M059J (cell line): ENCODE measurements at regions not wholly inside any gene's neighbourhood (a gene's known extent, or its start where the extent isn't known, plus 50 kb on each side); places are given as distances from the start of the nearest gene placed in this dataset.
A peak's percentile ranks its signal among the peaks of the same experiment; 100 is the strongest.

Experiments used
- DNase-seq: peaks from one replicate; pipeline ENCODE4 v3.0.0-alpha.2; 2012; ENCODE audit warnings: low read depth

- no peak for DNase-seq
Measured at GRCh38 chr1:207971331-207972219, 60.6 kb upstream of the CD34 start.

- DNase-seq = no peak
Measured at GRCh38 chr1:207970329-207971233, 59.7 kb upstream of the CD34 start.

DNA sequence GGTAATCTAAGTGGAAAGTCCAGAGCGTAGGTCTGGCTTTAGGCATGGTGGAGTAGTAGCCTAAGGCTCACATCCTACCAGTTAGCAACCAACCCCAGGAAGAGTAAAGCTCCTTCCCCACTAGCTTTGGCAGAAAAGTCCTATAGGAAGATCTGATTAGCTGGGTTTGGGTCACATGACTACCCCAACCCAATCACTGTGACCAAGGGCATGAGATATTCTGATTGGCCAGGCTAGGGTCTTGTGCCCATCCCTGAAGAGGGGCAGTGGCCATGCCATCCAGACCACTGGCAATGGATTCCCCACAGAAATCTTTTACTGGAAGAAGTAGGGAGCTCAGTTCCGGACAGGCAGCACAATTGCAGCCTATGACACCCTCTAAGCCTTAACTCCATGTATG, 58.6 kb upstream of the CD34 start:
- DNase-seq = no peak

DNA sequence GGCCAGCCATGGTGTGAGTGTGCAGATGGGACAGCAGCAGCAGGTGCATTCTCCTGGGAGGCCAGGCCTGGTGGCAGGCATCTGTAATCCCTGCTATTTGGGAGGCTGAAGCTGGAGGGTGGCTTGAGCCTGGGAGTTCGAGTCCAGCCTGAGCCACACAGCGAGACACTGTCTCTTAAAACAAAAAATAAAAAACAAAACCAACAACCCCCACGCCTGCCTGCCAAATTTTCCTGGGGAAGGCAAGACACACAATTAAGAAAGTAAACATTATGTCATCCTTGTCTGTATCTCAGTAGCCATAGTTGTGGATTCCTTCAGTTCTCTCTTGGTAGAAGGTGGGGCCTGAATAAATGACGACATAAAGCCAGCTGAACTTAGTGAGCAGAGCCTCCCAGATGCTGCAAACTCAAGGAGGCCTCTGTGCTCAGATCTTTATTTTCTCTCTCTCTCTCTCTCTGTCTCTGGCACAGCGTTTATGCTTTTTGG, 57.6 kb upstream of the CD34 start:
- DNase-seq = no peak

- DNase-seq = no peak
Measured at GRCh38 chr1:207967703-207968102, 56.8 kb upstream of the CD34 start.

DNA sequence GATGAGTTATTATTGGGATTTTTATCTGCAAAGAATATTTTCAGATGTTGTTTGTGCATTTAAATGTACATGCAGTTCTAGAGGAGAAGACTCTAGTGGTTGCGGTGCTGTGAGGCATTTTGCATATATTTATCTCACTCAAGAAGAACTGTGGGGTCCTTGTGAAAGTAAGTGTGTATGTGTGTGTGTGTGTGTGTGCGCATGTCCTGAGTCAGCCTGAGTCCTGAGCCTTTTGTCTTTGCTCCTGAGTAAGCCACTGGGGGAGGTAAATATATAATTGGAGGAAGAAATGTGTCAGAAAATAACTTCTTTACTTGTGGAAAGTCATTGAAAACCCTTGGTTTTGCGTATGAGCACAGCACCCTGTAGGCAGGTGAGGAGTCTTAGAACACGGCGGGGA, 55.6 kb upstream of the CD34 start:
- no peak for DNase-seq

DNA sequence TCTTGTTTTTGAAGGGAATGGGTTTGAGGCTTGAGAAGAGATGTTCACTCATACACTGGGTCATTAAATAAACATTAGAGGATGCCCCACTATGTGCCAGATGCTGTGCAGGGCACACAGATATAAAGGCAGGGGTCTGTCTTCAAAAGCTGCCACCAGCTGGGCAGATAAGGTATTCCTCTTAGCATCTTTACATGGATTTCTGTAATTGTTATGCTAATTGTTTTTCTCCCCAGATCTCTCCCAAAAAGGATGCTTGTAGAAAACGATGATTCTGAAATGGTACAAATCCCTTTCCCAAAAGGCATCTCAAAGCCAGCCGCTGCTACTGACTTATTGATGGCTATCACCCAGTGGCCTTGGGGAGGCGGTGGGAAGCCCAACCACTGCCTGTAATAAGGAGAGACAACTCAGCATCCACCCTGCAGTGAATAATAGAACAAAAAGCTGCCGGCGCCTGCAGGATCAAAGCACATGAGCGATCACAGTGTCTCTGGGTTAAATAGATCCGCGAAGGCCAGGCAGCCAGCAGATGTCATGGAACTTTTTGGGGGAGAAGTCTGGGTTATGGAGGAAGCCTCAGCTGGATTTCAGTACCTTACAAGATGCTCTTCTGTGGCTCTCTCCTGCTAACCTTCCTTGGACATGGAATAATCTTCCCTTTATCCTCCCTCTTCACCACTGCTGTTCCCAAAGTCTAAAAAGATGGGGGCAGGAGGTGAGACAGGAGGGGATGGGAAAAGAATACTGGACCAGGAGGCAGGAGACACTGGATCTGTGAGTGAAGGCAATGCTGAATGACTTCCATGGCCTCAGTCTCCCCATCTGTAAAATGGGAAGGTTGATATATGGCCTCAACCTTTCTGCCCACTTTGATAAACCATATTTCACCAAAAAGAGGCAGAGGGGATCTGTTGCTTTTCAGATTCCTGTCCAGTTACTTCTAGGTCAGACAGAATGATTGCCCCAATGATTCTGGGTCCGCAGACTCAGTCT, 54.8 kb upstream of the CD34 start:
- DNase-seq = peak; percentile 14

DNA sequence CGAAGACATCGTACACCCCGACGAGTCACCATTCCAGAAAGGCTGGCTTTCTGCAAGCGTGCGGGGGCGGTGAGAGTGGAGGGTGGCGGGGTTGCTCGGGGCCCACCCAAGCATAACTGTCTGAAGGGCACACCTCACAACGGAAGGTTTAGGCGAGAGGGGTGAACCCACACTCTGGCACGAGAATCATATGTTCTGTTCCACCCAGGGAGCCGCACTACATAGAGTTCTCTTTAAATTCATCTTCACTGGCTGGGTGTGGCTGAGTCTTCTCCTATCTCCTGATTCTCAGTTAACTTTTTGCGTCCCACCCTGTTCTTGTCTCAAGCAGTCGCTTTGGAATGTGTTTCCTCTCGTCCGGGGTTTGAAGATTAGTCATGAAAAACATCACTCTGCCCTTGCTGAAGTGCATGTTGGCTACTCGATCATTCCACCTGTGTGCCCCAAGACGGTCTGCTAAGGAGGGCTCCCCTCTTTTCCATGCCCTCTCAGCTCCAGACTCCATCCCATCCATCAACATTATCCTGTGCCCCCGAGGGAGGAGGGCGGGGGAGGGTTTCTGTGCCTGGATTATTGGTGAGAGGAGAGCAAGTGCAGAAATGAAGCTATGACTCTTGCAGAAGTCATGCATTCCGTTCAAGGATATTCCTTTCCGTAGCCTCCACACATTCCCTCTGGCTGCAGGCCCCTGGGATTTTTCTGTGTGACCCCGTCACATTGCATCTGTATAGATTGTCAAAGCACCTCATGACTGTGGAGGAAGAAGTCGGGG, 53.5 kb upstream of the CD34 start:
- DNase-seq = no peak

DNA sequence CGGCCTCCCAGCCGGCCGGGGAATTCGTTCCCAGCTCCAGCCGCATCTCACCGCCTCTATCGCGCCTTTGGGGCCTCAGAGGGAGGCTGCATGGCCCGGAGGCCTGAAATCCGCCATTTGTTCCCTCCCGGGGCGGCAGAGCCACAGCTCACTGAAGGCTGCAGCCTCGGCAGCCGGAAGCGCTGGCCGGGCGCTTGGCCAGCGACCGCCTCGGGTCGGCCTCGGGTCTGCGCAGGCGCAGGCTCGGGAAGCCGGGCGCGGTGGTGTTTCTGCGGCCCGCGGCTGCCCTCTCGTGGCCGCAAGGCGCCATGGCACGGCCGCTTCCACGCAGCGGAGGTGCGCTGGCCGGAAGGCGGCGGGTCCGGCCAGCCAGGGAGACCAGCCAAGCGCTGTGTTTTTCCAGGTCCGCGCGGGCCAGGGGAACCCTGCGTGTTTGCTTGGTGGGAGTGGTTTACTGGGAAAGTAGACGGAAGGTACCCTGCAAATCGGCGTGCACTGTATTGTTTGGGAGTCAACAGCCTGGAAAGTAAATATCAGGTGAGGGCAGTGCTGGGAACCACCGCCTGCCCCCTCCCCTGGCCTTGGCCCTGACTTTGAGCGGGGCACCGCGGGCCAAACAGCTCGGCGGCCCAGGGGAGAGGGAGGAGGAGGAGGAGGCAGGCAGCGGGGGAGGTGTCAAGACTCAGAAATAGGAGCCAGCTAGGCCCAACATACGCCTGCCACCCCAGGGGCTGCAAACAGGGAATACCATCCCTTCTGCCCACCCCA, 52.7 kb upstream of the CD34 start:
- DNase-seq = peak; percentile 85

DNA sequence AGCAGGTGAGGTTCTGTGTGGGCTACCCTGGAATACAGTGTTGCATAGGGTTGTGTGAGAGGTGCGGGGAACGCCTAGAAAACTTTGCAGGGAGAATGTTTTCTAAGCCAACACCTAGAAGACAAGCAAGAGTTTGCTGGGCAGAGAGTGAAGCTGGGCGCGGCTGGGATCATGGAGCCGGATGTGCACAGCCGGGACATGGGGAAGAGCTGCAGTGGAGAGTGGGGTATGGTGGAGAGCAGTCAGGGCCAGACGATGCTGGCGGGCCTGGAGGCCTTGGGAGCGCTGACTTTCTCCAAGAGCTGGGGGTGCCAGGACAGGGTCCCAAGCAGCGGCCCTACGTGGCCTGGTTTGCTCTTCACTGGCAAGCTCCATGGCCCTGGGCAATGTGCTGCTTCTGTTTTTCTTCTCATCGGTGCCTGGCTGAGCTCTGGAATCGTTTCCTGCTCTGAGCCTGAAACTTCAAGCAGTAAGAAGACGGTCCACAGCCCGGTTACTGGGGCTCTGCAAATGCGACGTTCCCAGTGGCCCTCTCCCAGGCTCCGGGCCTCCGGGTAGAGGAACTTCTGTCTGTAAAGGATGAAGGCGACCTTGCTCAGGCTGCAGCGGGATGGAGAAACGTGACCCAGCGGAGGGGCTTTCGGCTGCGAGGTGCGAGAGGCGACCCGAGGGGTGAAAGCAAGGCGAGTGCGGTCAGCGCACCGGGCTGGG, 51.9 kb upstream of the CD34 start:
- DNase-seq = no peak
